SK-N-SH (cell line): ENCODE measurements at regions not wholly inside any gene's neighbourhood (a gene's known extent, or its start where the extent isn't known, plus 50 kb on each side); places are given as distances from the start of the nearest gene placed in this dataset.

Experiments
- CTCF ChIP-seq: fragments of 200-600 bp; sonication (generic); IDR thresholded peaks from 2 replicates; pipeline ENCODE4 v1.6.1; 2017; ENCODE audit warnings: antibody characterized with exemption, mild to moderate bottlenecking, moderate library complexity
- GABPA ChIP-seq: IDR thresholded peaks from 2 replicates; pipeline ENCODE4 v1.4.0; 2012; ENCODE audit warnings: low read depth, mild to moderate bottlenecking
- GATA2 ChIP-seq: sonication (generic); formaldehyde crosslinking; IDR thresholded peaks from 2 replicates; pipeline ENCODE4 v1.5.0; 2020; ENCODE audit warnings: mild to moderate bottlenecking, missing genetic modification reagents
- JUND ChIP-seq: IDR thresholded peaks from 2 replicates; pipeline ENCODE4 v1.4.0; 2012
- PBX3 ChIP-seq: IDR thresholded peaks from 2 replicates; pipeline ENCODE4; 2012
- POLR2AphosphoS5 ChIP-seq: IDR thresholded peaks from 2 replicates; pipeline ENCODE4 v1.6.1; 2012; ENCODE audit warnings: low read depth, low read length
- RAD21 ChIP-seq: IDR thresholded peaks from 2 replicates; pipeline ENCODE4 v1.6.1; 2012; ENCODE audit warnings: mild to moderate bottlenecking, low read length
- RFX5 ChIP-seq: IDR thresholded peaks from 2 replicates; pipeline ENCODE4 v1.6.1; 2012; ENCODE audit warnings: mild to moderate bottlenecking, improper control_type of control experiment, low read length
- SIN3A ChIP-seq: IDR thresholded peaks from 2 replicates; pipeline ENCODE4 v1.6.1; 2012; ENCODE audit warnings: low read depth, mild to moderate bottlenecking, low read length, moderate library complexity, borderline replicate concordance
- SMC3 ChIP-seq: IDR thresholded peaks from 2 replicates; pipeline ENCODE4 v1.6.1; 2012; ENCODE audit warnings: low read depth, low read length, improper control_type of control experiment
- TEAD4 ChIP-seq: IDR thresholded peaks from 2 replicates; pipeline ENCODE4 v1.4.0; 2012; ENCODE audit warnings: mild to moderate bottlenecking, borderline replicate concordance; ENCODE audit not compliant: insufficient read depth
- USF1 ChIP-seq: IDR thresholded peaks from 2 replicates; pipeline ENCODE4 v1.4.0; 2012; ENCODE audit warnings: low read depth, borderline replicate concordance
- USF2 ChIP-seq: fragments of 150-350 bp; IDR thresholded peaks from 2 replicates; pipeline ENCODE4 v1.6.1; 2017; ENCODE audit warnings: antibody characterized with exemption, low read length, low read depth, borderline replicate concordance
- ZBTB33 ChIP-seq: IDR thresholded peaks from 2 replicates; pipeline ENCODE4 v1.4.0; 2012; ENCODE audit warnings: low read depth, borderline replicate concordance

GRCh38 chr20:56930876-56931275, 301.8 kb downstream of the TFAP2C start:
- TF ChIP-seq CTCF, result no peak
- no peak for TF ChIP-seq ZBTB33
- no peak for TF ChIP-seq RAD21
- TF ChIP-seq USF1, result no peak
- no peak for TF ChIP-seq USF2
- no peak for TF ChIP-seq JUND
- no peak for TF ChIP-seq SMC3
- no peak for TF ChIP-seq GATA2 (CRISPR knock-in tag)
- no peak for TF ChIP-seq SIN3A
- no peak for TF ChIP-seq RFX5
- TF ChIP-seq POLR2AphosphoS5, result no peak
- TF ChIP-seq TEAD4, result no peak
- TF ChIP-seq GABPA, result no peak
- no peak for TF ChIP-seq PBX3
